ENCODE measurements at regions not wholly inside any gene's neighbourhood (a gene's known extent, or its start where the extent isn't known, plus 50 kb on each side); places are given as distances from the start of the nearest gene placed in this dataset.

- no peak for TF ChIP-seq TAF1 (IDR thresholded peaks at IDR 0.05; ENCODE audit: low read depth, low read length)
- TF ChIP-seq KDM5A (IDR thresholded peaks at IDR 0.05; ENCODE audit: low read length), result no peak
Observed at GRCh38 chr2:173631127-173631460, 276.4 kb downstream of the CDCA7 start (continued).
